ENCODE measurements at regions not wholly inside any gene's neighbourhood (a gene's known extent, or its start where the extent isn't known, plus 50 kb on each side); places are given as distances from the start of the nearest gene placed in this dataset.
"Not testable (repeated sequence)": the region's sequence is repeated elsewhere in the genome, so short reads cannot be mapped to it uniquely, and the experiment has no call there.

- no peak for DNase-seq (ENCODE audit: low read depth in 2 of 2)
Observed at GRCh38 chr1:200317236-200317635, 92.6 kb downstream of the ZNF281 start.

- no peak for DNase-seq (ENCODE audit: low read depth in 2 of 2)
Observed at GRCh38 chr1:200316148-200316803, 93.6 kb downstream of the ZNF281 start.

DNA sequence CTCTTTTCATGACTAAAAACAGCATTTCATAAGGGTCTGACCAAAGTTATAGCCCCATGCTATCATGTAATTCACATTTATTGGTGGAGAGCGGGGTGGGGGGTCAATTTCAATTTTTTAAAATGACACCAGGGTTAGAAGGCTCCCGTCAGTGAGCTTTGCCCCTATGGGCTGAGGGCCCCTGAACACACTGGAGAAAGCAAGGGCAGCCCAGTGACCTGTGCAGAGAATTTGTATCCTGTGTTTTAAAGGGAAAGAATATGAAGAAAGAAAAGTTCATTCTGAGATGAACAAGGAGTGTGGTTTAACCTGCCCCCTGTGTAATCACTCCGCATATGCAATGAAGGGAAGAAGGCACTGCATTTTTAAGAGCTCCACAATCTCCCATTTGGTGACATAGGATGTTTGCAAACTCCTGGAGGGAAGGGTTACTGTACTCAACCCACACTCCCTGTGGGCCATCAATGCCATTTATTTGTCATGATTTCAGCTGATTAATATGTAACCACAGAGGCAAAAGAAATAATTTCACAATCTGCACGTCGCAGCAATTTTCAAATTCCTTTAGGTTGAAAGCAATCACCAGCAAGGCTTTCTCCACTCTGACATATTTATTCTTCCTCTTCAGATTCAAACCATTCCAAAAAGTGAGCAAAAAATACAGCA is 95.6 kb downstream of the ZNF281 start:
- no peak for DNase-seq (ENCODE audit: low read depth in 2 of 2)

DNA sequence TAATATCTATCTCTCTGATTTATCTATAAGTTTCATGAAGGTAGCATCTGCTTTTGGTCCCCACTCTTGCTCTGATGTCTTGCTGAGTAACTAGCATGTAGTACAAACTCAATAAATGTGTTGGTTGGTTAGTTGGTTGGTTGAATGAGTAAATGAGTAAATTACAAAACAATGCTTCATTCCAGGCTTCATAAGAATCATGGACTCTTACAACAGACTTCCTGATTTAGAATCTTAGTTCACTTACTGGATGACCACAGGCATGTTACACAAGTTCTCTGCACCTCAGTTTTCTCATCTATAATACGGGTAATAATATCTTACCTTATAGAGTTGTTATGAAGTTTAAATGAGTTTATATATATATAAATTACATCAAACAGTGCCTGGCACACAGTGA is 98.6 kb downstream of the ZNF281 start:
- no peak for DNase-seq (ENCODE audit: low read depth in 2 of 2)

- no peak for DNase-seq (ENCODE audit: low read depth in 2 of 2)
Observed at GRCh38 chr1:200310824-200311223, 99.0 kb downstream of the ZNF281 start.

DNA sequence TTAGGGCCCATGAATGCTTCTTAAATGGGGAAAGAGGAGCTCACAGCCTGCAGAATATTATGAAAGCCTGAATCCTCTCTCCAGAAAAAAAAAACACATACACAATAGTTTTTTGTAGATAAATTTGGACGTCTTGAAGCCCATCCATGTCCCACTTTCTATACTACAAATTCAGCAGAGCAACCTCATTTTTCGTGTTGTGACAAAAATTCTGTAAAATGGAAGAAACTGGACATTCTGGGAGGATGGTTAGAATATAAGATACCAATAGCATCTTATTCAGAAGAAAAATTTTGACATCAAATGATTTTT is 102.1 kb downstream of the ZNF281 start:
- no peak for DNase-seq (ENCODE audit: low read depth in 2 of 2)

DNA sequence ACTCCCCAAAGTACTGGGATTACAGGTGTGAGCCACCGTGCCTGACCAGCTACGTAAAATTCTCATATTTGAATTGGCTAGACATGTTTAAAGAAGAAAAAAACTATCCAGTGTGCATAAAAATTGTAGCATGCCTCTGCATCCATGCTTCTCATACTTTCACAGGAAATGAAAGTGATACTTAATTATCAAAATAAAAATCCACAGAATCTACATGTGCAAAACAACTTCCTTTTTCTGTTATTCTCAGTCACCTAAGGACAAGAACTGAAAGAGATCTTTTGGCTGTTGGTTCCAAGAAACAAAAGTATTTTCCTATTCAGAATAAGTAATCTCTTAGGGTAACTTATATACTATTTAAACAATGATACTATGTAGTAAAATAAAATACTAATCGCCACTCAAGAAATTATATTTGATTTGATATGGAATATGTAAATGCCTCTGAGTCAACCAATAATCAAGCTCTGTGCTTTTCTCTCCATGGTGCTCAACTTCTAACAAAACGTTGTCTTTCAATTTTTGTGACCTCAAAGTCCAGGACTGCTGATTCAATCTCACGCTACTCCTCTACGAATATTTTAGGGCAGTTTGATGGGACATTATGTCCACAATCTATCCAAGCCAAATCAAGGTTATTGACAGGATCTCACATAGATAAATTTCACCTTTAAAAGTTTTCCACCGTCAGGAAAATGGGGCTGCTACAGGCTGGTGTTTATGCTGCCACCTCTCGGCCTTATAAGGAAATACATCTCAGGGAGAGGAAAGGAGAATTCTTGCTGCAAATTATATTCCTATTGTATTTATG is 102.7 kb downstream of the ZNF281 start:
- DNase-seq (ENCODE audit: low read depth in 2 of 2): no peak

- no peak for DNase-seq (ENCODE audit: low read depth in 2 of 2)
Observed at GRCh38 chr1:200305806-200306205, 104.0 kb downstream of the ZNF281 start.

DNA sequence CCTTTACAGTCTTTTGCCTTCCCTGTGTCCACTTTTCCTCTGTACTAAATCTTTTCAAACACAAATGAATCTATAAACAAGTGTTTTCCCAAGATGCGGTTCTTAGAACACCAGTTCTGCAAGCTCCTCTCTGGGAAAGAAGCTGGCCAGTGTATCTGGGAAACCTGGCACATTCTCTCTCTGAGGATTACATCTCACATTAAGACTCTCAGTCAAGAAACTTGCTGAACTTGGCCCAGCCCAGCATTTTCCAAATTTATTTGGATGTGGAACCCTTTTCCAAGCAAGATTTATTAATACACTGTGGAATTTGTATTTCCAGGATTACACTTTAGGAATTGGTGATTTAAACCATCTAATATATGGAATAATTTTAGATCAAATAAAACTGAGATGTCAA is 105.7 kb downstream of the ZNF281 start:
- DNase-seq (ENCODE audit: low read depth in 2 of 2): no peak

- DNase-seq (ENCODE audit: low read depth in 2 of 2): no peak
Observed at GRCh38 chr1:200302921-200303290, 106.9 kb downstream of the ZNF281 start.

- DNase-seq (ENCODE audit: low read depth in 2 of 2): peak; percentile 12 to 14
Observed at GRCh38 chr1:200302192-200302920, 107.5 kb downstream of the ZNF281 start.

DNA sequence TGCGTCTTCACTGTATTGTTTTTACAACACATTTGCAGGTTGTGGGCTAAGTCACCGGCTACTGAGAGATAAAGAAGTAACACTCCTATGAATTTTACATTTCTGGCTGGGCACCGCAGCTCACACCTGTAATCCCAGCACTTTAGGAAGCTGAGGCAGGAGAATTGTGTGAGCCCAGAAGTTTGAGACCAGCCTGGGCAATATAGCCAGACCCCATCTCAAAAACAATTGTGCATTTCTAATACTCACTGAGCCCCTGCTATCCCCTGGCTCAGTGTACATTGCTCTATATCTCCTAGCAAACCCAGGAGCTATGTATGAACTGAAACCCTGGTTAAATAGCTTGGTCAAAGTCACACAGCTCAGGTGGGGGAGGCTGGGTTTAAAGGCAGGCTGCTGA is 108.7 kb downstream of the ZNF281 start:
- no peak for DNase-seq (ENCODE audit: low read depth in 2 of 2)

DNA sequence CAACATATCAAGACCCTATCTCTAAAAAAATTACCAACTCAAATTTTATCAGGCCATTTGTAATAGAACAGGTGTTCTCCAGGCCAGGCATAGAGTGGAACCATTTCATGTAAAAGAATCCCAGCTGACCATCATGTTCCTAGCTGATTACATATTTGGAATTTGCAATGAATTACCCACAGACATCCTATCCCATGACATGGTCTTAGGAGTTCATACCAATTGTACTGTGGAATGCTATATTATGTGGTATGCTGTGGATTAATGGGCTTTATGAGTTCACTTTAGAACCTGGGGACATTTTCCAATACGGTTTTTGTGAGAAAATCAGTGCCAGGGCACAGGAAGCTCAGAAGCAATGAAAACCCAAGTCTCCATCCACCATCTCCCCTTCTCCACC is 110.3 kb downstream of the ZNF281 start:
- no peak for DNase-seq (ENCODE audit: low read depth in 2 of 2)

DNA sequence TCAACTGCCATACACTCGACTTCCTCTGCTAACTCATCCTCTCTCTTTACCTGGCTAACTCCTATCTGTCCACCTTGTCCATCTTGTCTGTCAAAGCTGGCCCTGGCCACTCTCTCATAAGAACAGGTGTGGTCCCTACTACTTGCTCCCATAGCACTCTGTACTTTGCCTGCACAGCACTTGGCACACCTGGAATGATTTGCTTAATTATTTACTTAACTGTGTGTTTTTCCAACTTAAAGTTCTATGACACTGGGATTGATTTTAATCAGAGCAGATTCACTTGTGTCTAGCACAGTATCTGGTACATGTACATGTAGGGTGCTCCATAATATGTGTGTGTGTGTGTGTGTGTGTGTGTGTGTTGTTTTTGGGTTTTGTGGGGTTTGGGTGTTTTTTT is 111.6 kb downstream of the ZNF281 start:
- DNase-seq (ENCODE audit: low read depth in 2 of 2): no peak

DNA sequence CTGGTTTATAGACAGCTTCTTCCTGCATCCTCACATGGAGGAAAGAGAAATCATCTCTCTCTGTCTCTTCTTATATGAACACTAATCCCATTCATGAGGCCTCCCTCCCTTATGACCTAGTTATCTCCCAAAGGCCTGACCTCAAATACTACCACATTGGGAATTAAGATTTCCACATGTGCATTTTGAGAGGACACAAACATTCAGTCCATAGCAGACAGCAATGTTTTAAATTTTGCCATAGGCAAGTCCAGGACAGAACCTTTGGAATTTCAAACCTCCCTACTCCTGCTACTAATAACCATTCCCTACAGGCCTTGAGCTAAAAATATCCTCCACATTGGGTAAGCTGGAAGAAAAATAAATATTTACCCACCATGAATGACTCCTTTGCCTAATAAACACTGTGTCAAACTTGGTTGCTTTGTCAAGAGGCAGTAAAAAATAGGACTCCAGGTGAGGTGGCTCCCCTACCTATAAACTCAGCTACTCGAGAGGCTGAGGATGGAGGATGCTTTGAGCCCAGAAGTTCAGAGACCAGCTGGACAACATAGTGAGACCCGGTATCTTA is 113.7 kb downstream of the ZNF281 start:
- no peak for DNase-seq (ENCODE audit: low read depth in 2 of 2)

DNA sequence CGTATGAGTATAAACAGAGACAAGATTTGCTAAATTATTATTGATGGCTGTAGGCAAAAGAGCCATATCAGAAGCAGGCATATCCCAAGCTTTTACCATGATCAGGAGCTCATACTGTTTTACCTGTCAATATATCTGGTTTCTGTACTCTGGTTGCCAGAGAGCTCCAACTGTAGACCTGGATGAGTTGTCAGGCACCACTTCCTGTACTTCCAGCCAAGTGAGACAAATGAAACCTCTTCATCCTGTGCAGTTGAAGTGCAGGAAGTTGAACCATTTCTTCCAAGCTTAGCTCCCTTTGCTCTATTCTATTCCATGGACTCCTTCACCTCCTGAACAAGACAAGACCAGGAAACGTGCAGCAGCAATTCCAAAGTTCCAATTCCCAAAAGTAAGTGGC is 115.6 kb downstream of the ZNF281 start:
- no peak for DNase-seq (ENCODE audit: low read depth in 2 of 2)

GRCh38 chr1:200292699-200293098 is 117.1 kb downstream of the ZNF281 start:
- no peak for DNase-seq (ENCODE audit: low read depth in 2 of 2)

DNA sequence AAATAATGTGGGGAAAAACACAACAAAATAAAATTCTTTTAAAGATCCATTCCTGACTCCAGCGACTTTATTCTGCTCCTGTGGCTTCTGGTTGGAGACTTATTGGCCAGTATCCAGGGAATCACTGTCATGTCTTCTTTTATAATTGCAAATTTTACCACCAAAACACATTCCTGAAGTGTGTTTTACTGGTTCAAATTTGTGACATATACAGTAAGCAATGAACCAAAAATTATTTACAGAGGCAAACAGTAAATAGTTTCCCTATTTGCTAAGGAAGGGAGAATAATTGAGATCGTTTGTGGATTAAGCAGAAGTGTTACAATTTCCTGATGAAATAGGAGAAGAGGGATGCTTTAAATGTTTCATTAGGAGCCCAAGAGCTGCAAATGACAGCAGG is 118.7 kb downstream of the ZNF281 start:
- DNase-seq (ENCODE audit: low read depth in 2 of 2): no peak

GRCh38 chr1:200290010-200290685 is 119.7 kb downstream of the ZNF281 start:
- DNase-seq (ENCODE audit: low read depth in 2 of 2): no peak

DNA sequence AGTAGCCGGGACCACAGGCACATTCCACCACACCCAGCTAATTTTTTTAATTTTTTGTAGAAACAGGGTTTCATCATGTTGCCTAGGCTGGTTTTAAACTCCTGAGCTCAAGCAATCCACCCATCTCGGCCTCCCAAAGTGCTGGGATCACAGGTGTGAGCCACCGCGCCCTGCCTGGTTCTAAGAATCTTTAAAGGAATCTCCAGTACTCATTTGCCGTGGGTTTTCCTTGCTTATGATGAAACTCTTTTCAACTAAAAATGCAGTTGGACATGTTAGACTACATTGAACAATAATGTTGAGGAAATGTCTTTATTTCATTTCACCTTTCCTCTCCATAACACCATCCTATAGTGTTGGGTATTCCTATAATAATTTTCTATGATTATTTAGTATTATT is 121.6 kb downstream of the ZNF281 start:
- no peak for DNase-seq (ENCODE audit: low read depth in 2 of 2)

DNA sequence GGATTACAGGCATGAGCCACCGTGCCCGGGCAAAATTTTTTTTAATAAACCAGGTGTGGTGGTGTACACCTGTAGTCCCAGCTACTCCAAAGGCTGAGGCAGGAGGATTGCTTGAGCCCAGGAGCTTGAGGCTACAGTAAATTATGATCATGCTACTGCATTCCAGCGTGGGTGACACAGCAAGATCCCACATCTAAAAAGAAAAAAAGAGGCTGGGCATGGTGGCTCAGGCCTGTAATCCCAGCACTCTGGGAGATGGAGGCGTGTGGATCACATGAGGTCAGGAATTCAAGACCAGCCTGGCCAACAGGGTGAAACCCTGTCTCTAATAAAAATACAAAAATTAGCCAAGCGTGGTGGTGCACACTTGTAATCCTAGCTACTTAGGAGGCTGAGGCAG is 125.6 kb downstream of the ZNF281 start:
- DNase-seq (ENCODE audit: low read depth in 2 of 2): not testable (repeated sequence)
